GM19395 (cell line): ENCODE measurements at regions not wholly inside any gene's neighbourhood (a gene's known extent, or its start where the extent isn't known, plus 50 kb on each side); places are given as distances from the start of the nearest gene placed in this dataset.
"Not testable (repeated sequence)": the region's sequence is repeated elsewhere in the genome, so short reads cannot be mapped to it uniquely, and the experiment has no call there.

Experiments used
- ATAC-seq: cut with Tn5 transposase; IDR thresholded peaks from one replicate; pipeline ENCODE4 v1.9.1; 2021; ENCODE audit warnings: mild to moderate bottlenecking, moderate library complexity; ENCODE audit not compliant: unreplicated experiment

DNA sequence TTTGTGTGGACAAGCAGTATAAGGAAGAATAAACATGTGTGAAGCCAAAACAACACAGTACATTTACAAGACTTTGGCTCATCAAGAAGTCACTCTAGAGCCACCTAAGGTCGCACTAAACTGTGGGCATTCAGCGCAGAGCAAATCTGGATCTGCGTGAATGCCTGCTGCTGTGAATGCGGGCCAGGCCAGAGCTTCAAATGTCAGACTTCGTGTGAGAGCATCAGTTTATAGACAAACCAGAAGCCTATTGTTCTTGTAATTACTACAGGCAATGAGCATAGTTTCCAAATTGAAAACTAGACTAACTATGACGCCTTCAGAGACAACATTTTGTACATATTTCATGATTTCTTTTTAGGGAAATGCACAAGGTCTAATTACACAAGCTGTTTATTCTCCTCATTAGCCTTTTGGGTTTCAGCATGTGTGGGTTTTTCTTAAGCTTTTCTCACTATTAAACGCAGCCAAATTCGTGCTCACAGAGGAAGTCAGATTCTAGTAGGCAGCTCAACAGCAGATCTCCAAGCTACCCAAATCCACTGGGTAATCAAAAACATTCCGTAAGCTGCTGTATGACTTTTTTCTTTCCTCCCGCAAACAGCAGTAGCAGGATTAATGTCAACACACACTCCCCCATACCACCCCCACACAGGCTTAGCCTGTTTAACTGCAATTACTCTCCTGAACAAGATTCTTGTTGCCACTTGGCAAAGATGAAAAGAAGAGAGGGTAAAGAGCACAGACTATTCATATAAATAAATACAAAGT is 84.5 kb upstream of the SETMAR start:
- ATAC-seq, result no peak

DNA sequence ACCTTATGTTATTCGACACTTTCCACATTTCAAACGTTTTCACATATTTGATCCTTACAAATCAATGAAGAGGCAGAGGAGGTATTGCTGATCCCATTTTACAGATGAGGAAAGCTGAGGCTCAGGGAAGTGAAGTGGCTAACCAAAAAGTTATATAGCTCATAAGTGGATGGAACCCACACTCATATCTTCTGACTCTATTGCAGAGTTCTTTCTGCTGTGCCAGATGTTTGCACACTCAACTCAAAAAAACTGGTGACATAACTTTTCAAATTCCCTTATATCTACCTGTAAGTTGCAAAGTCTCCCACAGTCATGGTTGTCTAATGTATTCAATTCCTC is 84.0 kb upstream of the SETMAR start:
- ATAC-seq, result no peak

DNA sequence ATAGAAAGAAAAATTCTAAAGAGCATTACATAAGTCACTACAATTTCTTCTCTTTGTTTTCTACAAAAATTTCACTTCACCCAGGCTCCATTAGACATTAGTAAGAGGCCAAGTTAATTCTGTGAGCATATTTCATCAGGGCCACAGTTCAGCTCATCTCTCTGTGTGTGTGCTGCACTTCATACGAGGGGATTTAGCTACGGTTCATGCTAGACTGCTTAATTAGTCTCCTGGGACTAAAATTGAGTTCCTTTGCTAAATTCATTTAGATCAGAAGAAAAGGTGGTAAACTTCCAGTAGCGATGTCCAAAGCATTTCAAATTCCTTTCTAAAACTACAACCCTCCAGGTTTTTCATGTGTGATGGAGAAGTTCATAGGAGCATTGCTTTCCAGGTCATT is 83.1 kb upstream of the SETMAR start:
- no peak for ATAC-seq

DNA sequence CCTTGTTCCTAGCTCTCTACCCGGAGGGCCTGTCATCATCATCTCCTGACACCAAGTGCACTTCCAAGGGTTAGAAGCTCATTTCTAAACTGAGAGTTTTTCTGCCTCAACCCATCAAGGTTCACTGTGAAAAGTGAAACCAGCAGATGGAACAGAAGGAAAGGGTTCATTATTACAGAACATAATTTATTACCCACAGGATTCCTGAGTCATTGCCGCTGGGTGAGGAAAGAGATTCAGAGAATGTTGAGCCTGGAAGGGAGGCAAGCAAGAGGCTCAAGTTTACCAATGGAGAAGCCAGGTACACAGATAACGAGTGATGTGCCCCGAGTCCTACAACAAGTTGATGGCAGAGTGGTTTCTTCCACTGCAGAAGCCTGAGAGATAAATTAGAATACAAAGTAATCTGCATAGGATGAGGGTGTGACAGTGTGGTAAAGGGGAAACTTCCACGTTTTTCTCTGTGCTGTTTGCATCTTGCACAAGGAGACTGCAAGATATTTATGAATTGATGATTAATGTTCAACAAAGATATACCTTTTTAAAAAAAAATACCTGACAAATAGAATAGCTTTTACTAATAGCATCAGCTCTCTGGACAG is 80.5 kb upstream of the SETMAR start:
- ATAC-seq, result no peak

DNA sequence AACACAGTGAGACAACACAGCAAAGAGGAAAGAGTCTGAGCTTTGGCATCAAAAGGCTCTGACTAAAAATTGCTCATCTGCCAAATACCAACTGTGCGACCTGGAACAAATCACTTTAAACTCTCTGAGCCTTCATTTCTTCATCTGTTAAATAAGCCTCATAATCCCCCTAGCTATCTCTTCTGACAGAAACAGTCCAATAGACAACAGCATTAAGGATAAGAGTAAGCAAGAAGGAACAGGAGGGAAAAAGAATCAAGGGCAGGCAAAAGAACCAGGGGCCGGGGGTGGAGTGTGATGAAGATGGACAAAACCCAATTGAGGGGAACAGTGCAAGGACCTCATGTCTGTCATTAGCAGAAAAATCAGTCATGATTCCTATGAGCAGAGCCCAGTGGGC is 79.4 kb upstream of the SETMAR start:
- no peak for ATAC-seq

DNA sequence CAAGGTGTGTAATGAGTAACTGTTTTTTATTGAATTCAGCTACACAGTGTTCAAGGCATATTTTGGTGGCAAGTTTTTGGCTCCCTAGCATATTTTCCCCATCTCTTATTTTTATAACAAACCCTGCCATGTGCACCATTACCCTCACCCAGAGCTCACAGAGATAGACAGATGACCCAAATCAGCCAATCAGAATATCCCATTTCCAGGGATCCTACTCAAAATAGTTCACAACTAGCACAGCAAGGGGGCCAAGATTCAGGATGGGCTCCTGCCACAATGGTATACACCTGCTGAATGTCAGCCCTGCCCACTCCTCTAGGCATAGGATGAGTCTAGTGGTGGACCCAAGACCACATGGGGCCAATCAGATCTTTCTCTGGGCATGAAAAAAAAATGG is 78.8 kb upstream of the SETMAR start:
- no peak for ATAC-seq

DNA sequence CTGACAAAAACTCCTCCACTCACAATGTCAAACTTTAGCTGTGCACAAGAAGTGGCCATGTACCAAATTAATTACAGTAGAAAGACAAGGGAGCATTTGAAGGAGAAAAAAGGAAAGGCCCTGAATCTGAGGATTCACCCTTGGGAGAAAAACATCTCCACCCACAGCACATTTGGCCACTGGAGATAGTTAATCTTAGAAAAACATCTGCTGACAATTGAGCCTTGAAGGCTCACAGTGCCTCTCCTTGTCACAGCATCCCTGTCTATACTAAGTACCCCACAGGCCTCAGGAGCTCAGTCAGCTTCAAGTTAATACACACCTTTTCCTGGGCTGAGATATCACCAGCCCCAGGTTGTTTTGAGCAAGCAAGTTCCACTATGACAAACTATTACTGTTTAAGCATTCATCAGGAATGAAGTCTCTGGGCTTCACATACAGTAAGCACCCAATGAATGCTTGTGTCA is 78.1 kb upstream of the SETMAR start:
- ATAC-seq, result no peak

DNA sequence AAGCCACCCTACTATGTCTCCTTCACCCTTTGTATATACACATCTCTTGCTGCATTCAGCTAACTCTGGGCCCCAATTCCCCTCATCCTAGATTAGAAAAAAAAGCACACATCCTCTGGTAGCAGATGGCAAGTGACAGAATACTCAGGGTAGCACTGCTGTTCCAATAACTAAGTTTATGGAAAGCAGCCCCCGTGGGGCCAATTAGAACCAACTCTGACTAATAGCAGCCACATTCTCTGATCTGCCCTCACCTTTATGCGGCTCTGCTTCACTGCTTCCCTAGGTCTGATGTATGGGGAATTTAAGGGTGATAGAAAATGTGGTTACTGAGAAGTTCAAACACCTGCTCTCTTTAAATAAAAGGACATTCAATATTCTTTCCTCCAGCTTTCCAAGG is 74.9 kb upstream of the SETMAR start:
- no peak for ATAC-seq

DNA sequence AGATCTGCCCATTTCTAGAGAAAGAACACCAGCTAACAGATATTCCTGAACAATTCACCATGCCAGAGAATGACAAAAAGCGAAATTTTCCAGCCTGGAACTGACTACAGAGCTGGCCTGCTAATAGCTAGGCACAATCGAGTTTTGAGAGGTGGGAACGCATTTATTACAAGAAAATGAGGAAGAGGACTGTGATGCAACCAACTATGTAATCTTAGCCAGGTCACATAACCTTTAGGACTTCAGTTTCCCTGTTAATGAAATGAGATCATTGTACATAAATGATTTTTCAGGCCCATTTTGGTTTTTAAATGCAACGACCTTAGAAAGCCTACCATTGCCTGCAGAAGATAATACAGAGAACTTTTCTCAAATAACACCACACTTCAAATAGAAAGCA is 72.1 kb upstream of the SETMAR start:
- no peak for ATAC-seq

DNA sequence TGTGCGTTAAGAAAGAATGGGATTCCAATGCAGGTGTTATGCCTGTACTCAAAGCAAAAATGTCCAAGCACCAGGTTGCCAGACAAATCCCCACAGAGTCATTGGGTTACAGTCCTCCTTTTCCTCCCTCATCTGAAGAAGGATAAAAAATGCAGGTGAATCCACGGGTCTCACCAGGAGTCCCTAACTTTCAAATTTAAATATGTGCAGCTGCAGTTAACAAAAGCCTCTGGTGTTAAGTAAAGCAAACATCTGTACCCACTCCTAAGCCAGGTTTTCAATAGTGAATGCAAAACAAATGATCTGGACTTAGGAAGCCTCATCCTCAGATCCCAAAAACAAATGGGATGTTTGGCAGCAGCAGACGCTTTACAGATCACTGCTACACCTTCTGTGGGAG is 70.4 kb upstream of the SETMAR start:
- no peak for ATAC-seq

DNA sequence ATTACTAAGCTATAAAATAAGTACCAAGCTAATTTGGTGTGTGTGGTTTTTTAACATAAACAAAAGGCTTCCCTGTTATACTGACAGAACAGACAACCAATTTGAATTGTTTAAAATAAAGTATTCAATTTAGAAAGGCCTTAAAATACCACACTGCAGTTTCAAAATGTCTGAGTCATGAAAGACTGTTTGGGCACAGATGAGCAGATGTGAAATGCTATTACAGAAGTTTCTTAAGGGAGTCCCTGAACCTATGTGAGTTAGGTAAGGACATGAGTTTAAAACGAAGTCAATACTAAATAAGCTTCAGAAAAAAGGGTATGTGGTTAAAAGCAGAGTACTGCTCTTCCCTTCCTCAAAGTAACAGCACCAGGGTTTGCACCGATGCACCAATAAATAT is 69.7 kb upstream of the SETMAR start:
- no peak for ATAC-seq

DNA sequence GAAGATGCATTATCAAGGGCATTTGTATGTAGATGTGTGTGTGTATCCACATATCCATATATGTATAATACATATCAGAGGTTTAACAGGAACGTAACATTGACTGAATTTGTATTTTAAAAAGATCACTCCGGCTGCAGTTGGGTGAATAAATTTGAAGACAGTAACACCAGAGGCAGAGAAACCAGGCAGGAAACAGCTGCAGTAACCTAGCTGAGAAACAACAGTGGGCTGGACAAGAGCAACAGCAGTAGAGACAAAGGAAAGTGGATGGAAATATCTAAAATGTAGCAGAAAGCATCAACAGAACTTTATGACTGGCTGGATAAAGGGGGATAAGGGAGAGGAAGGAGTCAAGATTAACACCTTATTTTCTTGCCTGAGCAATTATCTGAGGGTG is 68.3 kb upstream of the SETMAR start:
- no peak for ATAC-seq

DNA sequence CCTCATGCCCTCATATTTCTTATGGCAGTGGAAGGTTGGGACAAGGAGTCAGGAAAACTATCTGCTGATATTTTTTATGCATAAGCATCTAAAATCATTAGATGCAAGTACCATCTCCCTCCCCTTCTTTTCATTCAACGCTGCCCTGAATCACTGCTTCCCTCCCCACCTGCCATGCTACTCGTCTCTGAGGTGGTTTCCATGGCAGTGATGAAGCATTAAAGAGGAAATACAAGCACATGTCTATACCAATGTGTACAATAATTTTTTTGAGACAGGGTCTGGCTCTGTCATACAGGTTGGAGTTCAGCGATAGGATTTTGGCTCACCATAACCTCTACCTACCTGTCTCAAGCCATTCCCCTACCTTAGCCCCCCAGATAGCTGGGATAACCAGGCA is 67.5 kb upstream of the SETMAR start:
- no peak for ATAC-seq

DNA sequence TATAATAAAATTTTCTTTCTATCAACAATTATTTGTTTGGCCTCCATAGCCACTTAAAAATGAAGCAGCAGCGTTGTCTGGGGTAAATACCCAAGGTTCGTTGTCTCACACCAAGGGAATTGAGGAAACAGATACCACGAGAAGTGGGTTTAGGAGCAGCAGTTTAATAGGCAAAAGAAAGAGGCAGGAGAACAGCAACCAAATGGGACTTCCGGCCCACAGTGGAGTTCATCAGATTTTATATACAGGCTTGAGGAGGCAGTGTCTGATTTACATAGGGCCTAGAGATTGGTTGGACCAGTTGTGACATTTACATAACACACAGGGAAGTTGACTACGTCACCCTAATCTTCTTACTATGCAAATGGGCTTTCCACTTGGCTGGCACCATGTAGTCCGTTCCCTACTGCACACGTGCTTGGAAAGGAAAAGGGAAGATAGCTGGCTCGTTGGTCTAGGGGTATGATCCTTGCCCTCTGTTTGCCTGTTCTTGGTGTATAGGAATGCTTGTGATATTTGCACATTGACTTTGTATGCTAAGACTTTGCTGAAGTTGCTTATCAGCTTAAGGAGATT is 61.5 kb upstream of the SETMAR start:
- ATAC-seq, result no peak

DNA sequence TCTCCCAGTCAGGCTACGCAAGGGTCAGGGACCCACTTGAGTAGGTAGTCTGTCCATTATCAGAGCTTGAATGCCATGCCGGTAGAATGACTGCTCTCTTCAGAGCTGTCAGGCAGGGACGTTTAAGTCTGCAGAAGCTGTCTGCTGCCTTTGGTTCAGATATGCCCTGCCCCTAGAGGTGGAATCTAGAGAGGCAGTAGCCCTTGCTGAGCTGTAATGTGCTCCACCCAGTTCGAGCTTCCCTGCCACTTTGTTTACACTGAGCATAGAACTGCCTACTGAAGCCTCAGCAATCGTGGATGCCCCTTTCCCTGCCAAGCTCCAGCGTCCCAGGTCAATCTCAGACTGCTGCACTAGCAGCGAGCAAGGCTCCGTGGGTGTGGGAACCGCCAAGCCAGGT is 57.5 kb upstream of the SETMAR start:
- ATAC-seq, result no peak

DNA sequence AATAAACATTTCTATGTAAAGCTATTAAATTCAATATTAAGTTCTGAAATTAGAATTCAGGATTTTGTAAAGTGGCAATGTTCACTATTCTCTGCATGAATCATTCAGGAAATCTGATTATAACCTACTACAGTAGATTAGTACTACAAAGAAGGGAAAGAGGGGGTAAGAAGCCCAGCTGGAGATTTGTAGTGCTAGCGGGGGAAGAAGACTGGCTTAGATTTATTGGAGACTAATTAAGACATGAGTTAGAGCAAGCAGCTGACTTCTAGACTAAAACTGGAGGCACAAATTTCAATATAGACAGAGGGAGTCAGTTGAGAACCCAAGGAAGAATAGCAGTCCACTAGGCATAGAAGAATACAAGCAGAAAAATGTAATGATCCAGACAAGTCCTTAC is 55.8 kb upstream of the SETMAR start:
- ATAC-seq, result no peak

DNA sequence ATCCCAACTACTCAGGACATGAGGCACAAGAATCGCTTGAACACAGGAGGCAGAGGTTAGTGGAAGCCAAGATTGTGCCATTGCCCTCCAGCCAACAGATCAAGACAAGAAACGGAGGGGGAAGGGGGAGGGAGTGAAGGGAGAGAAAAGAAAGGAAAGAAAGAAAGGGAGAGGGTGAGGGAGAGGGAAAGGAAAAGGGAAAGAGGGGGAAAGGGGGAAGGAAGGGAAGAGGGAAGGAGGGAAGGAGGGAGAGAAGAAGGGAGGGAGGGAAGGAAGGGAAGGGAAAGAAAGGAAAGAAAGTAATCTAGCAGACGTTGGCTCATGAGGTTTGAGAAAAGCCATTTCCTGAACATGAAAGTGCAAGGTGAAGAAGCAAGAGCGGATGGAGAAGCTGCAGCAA is 53.1 kb upstream of the SETMAR start:
- no peak for ATAC-seq

DNA sequence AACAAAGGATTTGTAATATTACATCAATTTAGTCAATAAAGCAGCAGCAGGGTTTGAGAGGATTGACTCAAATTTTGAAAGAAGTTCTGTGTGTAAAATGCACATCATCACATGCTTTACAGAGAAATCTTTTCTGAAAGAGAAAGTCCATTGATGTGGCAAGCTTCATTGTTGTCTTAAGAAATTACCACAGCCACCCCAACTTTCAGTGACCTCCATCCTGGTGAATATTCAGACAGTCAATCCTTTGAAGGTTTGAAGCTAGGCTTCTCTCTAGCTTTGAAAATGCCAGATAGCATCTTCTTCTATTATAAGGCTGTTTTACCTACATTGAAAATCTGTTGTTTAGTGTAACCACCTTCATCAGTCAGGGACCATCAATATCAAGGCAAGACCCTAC is 51.8 kb upstream of the SETMAR start:
- no peak for ATAC-seq

DNA sequence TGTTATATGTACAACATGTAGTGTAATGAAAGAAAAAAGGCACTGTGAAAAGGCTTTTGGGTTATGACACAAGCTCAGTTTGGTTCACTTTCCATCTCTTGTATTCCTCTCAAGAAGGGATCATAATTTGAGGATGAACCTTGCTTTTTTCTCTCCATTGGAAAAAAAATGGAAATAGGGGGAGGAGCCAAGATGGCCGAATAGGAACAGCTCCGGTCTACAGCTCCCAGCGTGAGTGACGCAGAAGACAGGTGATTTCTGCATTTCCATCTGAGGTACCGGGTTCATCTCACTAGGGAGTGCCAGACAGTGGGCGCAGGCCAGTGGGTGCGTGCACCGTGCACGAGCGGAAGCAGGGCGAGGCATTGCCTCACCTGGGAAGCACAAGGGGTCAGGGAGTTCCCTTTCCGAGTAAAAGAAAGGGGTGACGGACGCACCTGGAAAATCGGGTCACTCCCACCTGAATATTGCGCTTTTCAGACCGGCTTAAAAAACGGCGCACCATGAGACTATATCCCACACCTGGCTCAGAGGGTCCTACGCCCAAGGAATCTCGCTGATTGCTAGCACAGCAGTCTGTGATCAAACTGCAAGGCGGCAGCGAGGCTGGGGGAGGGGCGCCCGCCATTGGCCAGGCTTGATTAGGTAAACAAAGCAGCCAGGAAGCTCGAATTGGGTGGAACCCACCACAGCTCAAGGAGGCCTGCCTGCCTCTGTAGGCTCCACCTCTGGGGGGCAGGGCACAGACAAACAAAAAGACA is 49.9 kb upstream of the SETMAR start:
- not testable (repeated sequence) for ATAC-seq
